ENCODE measurements at regions not wholly inside any gene's neighbourhood (a gene's known extent, or its start where the extent isn't known, plus 50 kb on each side); places are given as distances from the start of the nearest gene placed in this dataset.

DNA sequence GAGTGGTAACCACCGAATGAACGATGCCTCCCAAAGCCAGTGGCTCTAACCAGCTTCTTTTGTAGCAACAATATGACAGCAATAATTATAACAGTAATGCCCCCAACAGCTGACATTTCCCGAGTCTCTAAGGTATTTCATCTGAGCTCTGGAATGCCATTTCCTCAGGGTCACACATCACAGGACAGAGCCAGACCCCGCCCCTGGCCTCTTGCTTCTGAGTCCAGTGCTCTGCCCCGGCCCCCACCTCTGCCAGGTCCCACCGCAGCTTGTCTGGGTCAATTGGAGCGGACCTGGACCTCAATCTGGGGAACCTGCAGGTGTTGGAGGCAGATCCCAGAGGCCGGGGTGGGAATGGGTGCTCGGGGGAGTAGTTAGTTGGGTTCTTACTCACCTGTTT, 63.8 kb downstream of the IGLL1 start:
- TF ChIP-seq, protein P1, sequence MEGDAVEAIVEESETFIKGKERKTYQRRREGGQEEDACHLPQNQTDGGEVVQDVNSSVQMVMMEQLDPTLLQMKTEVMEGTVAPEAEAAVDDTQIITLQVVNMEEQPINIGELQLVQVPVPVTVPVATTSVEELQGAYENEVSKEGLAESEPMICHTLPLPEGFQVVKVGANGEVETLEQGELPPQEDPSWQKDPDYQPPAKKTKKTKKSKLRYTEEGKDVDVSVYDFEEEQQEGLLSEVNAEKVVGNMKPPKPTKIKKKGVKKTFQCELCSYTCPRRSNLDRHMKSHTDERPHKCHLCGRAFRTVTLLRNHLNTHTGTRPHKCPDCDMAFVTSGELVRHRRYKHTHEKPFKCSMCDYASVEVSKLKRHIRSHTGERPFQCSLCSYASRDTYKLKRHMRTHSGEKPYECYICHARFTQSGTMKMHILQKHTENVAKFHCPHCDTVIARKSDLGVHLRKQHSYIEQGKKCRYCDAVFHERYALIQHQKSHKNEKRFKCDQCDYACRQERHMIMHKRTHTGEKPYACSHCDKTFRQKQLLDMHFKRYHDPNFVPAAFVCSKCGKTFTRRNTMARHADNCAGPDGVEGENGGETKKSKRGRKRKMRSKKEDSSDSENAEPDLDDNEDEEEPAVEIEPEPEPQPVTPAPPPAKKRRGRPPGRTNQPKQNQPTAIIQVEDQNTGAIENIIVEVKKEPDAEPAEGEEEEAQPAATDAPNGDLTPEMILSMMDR (conservative IDR thresholded peaks at IDR 0.05): no peak
- H3K27ac ChIP-seq: no peak overlapping the region

DNA sequence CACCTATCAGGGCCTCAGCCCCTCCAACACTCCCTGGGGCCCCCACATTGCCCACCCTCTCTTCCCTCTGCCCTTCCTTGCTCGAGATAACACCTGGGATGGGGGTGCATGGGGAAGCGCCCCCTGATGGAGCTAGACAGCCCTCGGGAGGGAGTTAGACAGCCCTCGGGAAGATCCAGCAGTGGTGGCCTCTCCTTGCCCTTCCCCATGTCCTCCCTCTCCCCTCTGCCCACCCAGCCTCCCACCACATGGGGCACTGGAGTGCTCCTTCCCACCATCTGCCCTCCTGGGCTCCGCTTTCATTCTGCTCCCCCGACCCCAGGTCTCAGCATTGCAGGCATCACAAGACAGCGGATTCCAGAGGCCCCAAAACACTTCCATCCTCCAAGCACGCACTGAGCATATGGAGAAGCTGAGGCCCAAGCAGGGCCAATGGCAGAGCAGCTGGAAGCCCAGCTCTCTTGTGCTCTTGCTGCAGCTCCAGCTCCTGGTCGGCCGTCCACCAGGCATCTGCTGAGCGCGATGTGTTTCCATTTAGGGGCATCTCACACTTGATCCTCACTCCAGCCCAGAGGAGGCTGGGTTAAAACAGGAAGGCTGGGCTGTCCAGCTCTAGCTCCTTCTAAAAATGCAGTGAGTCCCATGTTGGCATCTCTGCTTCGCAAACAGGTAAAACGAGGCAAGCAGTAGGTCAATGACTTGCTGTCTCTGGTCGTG, 65.6 kb downstream of the IGLL1 start:
- TF ChIP-seq, protein P1 (conservative IDR thresholded peaks at IDR 0.05): no peak
- no peak overlapping the region for H3K27ac ChIP-seq

DNA sequence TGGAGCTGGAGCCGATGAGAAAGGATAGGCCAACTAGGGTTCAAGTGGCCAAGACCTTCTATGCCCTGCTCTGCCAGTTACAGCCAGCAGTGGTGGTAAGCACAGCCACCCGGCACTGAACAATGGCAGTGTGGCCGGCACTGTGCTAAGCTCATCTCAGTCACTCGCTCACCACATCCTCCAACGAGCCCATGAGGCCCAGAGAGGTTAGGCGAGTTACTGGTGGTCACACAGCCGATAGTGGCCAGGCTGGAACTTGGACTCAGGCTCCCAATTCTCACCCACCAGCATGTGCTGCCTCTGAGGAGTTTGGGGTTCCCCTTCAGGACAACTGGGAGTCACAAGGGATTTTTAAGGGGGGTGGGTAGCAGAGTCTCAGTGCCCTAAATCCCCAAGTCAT, 66.4 kb downstream of the IGLL1 start:
- TF ChIP-seq, protein P1 (conservative IDR thresholded peaks at IDR 0.05): no peak
- H3K27ac ChIP-seq: no peak overlapping the region

DNA sequence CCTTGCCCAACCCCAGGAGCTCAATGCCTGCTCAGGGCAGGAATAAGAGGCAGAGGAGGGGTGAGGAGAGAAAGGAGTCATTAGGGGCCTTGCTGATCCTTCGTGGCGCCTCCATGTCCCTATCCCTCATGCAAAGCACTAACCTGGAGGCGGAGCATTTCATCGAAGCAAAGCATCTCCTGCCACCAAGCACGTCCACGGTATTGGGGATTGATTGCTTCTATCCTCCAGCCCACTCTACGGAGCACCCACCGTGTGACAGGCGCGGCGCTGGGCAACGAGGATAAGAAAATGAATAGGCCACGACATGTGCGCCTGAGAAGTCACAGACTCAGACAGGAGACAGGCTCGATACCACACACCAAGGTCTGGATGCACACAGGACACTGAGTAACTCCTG, 67.0 kb downstream of the IGLL1 start:
- TF ChIP-seq, protein P1 (conservative IDR thresholded peaks at IDR 0.05): no peak
- H3K27ac ChIP-seq: no peak overlapping the region

DNA sequence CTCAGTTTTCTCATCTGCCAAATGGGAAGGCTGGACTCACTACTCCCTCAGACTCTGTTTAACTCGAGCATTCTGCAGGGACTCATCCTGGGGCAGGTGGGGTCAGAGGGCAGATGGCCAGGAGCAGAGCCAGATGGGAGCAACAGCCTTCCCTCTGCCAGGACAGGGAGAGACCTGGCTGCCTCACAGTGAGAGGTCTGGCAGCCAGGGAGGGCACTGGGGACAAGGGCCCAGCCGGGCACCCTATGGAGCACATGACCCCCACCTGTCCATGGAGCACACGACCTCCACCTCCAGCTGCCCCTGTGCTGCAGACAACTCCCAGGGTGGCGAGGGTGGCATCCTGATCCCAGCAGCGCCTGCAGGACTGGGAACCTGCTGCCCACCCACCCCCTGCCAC, 67.4 kb downstream of the IGLL1 start:
- no peak overlapping the region for H3K27ac ChIP-seq

DNA sequence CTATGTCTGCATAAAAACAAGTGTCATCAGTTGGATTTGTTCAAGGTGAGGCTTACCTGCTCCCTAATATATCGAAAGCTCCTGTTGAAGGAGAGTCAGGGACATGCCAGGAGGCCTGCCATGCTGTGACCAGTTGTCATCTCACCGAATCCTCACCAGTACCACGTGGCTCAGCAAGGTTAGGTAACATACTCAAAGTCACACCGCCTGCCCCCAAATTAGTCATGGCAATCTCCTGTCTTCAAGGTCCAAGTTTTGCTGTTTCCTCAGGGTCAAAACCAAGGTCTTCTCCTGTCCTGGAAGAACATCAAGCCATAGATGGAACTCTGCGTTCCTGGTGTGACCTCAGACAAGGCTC, 67.8 kb downstream of the IGLL1 start:
- TF ChIP-seq, protein P1 (conservative IDR thresholded peaks at IDR 0.05): no peak
- H3K27ac ChIP-seq: no peak overlapping the region

More for the DNA sequence above, 67.4 kb downstream of the IGLL1 start:
- TF ChIP-seq, protein P1 (conservative IDR thresholded peaks at IDR 0.05): no peak

DNA sequence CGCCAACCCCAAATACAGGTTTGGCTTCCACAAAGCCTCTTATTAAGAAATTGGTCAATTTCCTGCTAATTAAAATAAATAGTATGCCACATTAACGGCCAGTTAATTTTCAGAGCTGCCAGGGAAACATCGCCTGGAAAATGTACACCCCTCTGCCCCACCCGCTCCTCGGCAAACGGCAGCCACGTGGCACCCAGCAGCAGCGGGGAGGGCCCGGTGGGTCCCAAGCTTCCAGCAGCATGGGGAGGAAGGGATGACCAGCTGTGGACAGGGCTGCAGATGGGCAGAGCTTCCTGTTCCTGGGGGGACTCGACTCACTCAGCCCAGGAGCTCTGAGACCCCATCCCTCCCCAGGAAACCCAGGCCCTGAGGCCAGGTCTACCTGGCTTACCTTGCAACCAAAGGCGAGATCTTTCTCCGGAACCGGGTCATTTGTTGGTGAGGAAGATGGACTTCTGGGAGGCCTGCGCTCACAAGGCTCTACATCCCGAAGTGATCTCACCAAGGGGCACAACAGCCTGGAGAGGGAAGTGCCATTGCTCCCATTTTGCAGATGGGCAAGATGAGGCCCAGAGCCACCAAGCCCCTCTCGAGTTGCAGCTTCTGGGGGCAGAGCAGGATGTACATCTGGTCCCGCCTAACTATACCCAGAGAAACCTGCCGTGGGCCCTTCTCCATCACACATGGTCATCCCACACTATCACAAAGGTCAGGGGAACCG, 68.3 kb downstream of the IGLL1 start:
- TF ChIP-seq, protein P1 (conservative IDR thresholded peaks at IDR 0.05): no peak
- no peak overlapping the region for H3K27ac ChIP-seq
